ENCODE measurements at regions not wholly inside any gene's neighbourhood (a gene's known extent, or its start where the extent isn't known, plus 50 kb on each side); places are given as distances from the start of the nearest gene placed in this dataset.

GRCh38 chr20:48181261-48181935, 396.1 kb upstream of the SULF2 start:
- WGBS, 2 donors = 66 to 68% methylated on average over 6 of the region's 6 CpGs
- no peaks in the 10 kb centered on the region for H3K27me3 ChIP-seq
- H3K4me1 ChIP-seq = no peaks in the 10 kb centered on the region
- H3K36me3 ChIP-seq (replicated peaks in 1 of 2; ENCODE audit: insufficient read depth in 1 of 2, low read depth in 2 of 2) = no peaks in the 10 kb centered on the region
- H3K27ac ChIP-seq = no peak overlapping the region
- DNase-seq (no peak), ATAC-seq (no peak)
- intact Hi-C loops (cut with DNase I) = no loop called here
- H3K4me3 ChIP-seq = no peak overlapping the region
- TF ChIP-seq POLR2A (IDR thresholded peaks at IDR 0.05) = no peak
- no peak for TF ChIP-seq CTCF (IDR thresholded peaks at IDR 0.05)
- H3K9me3 ChIP-seq = no peaks in the 10 kb centered on the region

DNA sequence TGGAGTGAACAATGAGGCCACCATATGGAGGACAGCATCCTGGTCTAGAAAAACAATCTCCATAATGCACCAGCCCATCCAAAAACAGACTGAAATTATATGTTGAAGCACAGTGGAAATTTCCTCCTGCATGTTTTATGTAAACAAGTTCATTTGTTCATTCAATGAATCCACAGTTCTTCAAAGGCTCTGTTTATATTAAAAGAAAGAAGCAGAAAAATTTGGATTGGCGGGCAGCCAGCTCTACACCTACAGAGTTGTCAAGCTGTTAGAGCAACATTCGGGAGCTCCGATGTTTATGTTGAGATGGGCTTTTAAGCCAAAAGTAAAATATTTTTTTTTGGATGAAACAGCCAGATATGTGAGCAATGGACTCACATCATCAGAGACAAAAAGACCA, 395.3 kb upstream of the SULF2 start:
- H3K4me1 ChIP-seq = no peaks in the 10 kb centered on the region
- H3K27me3 ChIP-seq = no peaks in the 10 kb centered on the region
- ATAC-seq = no peak
- no peak overlapping the region for H3K27ac ChIP-seq
- TF ChIP-seq POLR2A (IDR thresholded peaks at IDR 0.05) (no peak), CTCF (IDR thresholded peaks at IDR 0.05) (no peak)
- H3K4me3 ChIP-seq = no peak overlapping the region
- H3K36me3 ChIP-seq (replicated peaks in 1 of 2; ENCODE audit: insufficient read depth in 1 of 2, low read depth in 2 of 2) = no peaks in the 10 kb centered on the region
- H3K9me3 ChIP-seq = no peaks in the 10 kb centered on the region
- WGBS, 2 donors = 42 to 51% methylated on average over 3 of the region's 3 CpGs
- DNase-seq = no peak
- intact Hi-C loops (cut with DNase I) = no loop called here

DNA sequence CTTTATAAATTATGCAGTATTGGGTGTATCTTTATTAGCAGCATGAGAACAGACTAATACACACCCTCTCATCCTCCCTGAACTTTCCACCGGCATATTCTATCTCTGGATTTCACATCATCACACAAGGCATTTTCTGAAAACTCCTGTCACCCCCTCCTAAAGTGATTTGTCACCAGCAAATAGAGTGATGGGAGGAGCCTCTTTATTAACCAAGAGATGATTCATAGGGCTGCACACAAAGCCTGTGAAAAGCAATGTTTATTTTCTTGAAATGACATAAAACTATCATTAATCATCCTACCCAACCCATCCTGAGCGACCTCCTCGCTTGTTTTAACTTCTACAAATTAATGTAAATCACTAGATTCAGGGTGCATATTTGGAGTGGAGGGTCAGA, 394.7 kb upstream of the SULF2 start:
- WGBS, 2 donors = 58 to 63% methylated on average over 3 of the region's 3 CpGs
- H3K4me3 ChIP-seq = no peak overlapping the region
- no peak for TF ChIP-seq CTCF (IDR thresholded peaks at IDR 0.05)
- no peak for TF ChIP-seq POLR2A (IDR thresholded peaks at IDR 0.05)
- no peaks in the 10 kb centered on the region for H3K9me3 ChIP-seq
- DNase-seq (no peak), ATAC-seq (no peak)
- intact Hi-C loops (cut with DNase I) = no loop called here
- H3K36me3 ChIP-seq (replicated peaks in 1 of 2; ENCODE audit: insufficient read depth in 1 of 2, low read depth in 2 of 2) = no peaks in the 10 kb centered on the region
- no peaks in the 10 kb centered on the region for H3K4me1 ChIP-seq
- no peak overlapping the region for H3K27ac ChIP-seq
- H3K27me3 ChIP-seq = no peaks in the 10 kb centered on the region

GRCh38 chr20:48178633-48179032, 393.4 kb upstream of the SULF2 start:
- H3K4me3 ChIP-seq = no peak overlapping the region
- TF ChIP-seq POLR2A (IDR thresholded peaks at IDR 0.05) = no peak
- TF ChIP-seq CTCF (IDR thresholded peaks at IDR 0.05) = no peak
- H3K4me1 ChIP-seq = no peaks in the 10 kb centered on the region
- no peaks in the 10 kb centered on the region for H3K36me3 ChIP-seq (replicated peaks in 1 of 2; ENCODE audit: insufficient read depth in 1 of 2, low read depth in 2 of 2)
- no peaks in the 10 kb centered on the region for H3K27me3 ChIP-seq
- H3K9me3 ChIP-seq = no peaks in the 10 kb centered on the region
- H3K27ac ChIP-seq = no peak overlapping the region
- intact Hi-C loops (cut with DNase I) = no loop called here
- ATAC-seq (no peak), DNase-seq (no peak)
- 63 to 79% methylated on average over 4 of the region's 4 CpGs for WGBS, 2 donors

DNA sequence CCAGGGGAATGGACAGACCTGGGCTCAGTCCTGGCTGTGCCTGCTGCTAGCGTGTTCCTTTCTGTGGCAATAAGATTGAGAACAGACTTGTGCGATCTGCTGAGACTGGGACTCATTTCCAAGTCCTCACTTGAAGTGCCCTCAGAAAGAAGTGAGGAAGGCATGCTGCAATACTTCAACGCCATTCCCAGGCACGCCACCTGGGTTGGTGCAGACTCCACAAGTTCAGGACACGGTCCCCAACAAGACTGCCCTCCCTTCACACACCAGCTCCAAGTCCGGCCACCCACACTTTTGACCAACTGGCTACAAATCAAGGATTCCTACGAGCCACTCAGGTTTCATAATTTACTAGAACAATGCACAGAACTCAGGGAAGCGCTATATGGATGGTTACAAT, 391.8 kb upstream of the SULF2 start:
- no peak for TF ChIP-seq CTCF (IDR thresholded peaks at IDR 0.05)
- TF ChIP-seq POLR2A (IDR thresholded peaks at IDR 0.05) = no peak
- intact Hi-C loops (cut with DNase I) = no loop called here
- H3K36me3 ChIP-seq (replicated peaks in 1 of 2; ENCODE audit: insufficient read depth in 1 of 2, low read depth in 2 of 2) = no peaks in the 10 kb centered on the region
- no peak for ATAC-seq
- WGBS, 2 donors = 80 to 87% methylated on average over 8 of the region's 8 CpGs
- no peaks in the 10 kb centered on the region for H3K27me3 ChIP-seq
- no peak overlapping the region for H3K4me3 ChIP-seq
- H3K27ac ChIP-seq = no peak overlapping the region
- DNase-seq = no peak
- H3K4me1 ChIP-seq = no peaks in the 10 kb centered on the region
- H3K9me3 ChIP-seq = peaks cover 0 to 6% (median 0%) of the 10 kb centered on the region in 3 donors

Measured in body of pancreas (tissue), 4 donors.